ENCODE measurements at regions not wholly inside any gene's neighbourhood (a gene's known extent, or its start where the extent isn't known, plus 50 kb on each side); places are given as distances from the start of the nearest gene placed in this dataset.

- DNase-seq (ENCODE audit: low read depth): no peak
- no peak overlapping the region for H3K4me3 ChIP-seq (ENCODE audit: low read depth, low read length)
- no peak for TF ChIP-seq CTCF (conservative IDR thresholded peaks at IDR 0.05; ENCODE audit: low read depth, low read length)
These were observed 53.3 kb upstream of the LINC01488 start for GRCh38 chr11:69427906-69428880.

- no peak overlapping the region for H3K4me3 ChIP-seq (ENCODE audit: low read depth, low read length)
- no peak for DNase-seq (ENCODE audit: low read depth)
These were observed 51.6 kb upstream of the LINC01488 start for GRCh38 chr11:69429716-69430491.

GRCh38 chr11:69430566-69430965 lies 50.9 kb upstream of the LINC01488 start:
- no peak for TF ChIP-seq CTCF (conservative IDR thresholded peaks at IDR 0.05; ENCODE audit: low read depth, low read length)
- DNase-seq (ENCODE audit: low read depth): no peak
- no peak overlapping the region for H3K4me3 ChIP-seq (ENCODE audit: low read depth, low read length)

More at GRCh38 chr11:69429716-69430491, 51.6 kb upstream of the LINC01488 start:
- no peak for TF ChIP-seq CTCF (conservative IDR thresholded peaks at IDR 0.05; ENCODE audit: low read depth, low read length)

- H3K4me3 ChIP-seq (ENCODE audit: low read depth, low read length): no peak overlapping the region
- DNase-seq (ENCODE audit: low read depth): no peak
- TF ChIP-seq CTCF (conservative IDR thresholded peaks at IDR 0.05; ENCODE audit: low read depth, low read length): no peak
These were observed 50.3 kb upstream of the LINC01488 start for GRCh38 chr11:69431136-69431535.

All from epithelial cell of proximal tubule (primary cell).